ENCODE measurements at regions not wholly inside any gene's neighbourhood (a gene's known extent, or its start where the extent isn't known, plus 50 kb on each side); places are given as distances from the start of the nearest gene placed in this dataset.

DNA sequence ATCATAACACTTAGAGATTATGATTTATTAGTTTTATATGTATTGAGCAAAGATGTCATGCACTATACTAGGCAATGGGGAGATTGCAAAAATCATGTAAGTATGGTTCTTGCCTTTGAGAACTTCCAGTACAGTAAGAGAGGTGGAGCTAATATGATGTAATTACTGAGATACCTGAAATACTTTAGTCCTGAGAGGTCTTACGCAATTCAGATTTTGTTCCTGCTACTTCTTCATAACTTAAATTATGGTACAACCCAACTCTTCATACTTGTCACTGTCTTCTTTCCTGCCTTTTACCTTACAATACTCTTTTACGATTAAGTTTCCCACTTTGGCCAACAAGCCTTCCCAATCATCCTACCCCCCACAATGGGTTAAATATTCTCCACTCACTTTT, 564.2 kb upstream of the PITX2 start:
- no peak for DNase-seq

DNA sequence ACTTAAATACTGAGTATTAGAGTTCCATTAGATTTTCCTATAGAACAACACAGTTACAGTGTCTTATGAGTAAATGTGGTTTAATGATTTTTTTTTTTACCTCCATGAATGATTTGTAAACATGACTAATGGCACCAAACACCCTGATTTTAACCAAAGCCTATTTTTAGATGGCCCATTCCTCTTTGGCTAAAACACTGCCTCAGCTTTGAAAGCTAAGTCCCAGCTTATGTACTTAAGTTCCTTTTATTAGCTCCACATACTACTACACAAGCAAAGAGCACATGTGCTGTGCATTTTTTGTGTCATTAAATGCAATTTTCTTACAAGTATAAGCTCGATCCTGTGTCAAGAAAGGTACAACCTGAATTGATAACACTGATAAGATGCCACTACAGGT, 575.6 kb upstream of the PITX2 start:
- DNase-seq, result no peak

DNA sequence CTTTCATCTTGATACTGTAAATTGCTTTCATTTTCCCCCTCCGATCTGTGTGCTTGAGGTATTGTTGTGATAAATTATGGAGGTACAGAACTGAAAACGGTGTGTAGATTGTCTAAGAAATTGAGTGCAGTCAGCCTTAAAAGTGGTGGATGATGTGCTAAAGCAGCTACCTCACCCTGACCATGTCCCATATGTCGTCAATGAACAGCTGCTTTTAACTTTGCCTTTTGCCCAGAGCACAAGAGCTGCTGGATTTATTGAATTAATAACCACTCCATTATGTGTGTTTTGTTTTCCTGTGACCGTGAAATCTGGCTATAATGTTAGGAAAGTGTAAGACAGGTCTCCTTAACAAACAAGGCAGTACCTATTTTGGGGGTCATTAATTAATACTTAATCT, 581.9 kb upstream of the PITX2 start:
- DNase-seq, result no peak

DNA sequence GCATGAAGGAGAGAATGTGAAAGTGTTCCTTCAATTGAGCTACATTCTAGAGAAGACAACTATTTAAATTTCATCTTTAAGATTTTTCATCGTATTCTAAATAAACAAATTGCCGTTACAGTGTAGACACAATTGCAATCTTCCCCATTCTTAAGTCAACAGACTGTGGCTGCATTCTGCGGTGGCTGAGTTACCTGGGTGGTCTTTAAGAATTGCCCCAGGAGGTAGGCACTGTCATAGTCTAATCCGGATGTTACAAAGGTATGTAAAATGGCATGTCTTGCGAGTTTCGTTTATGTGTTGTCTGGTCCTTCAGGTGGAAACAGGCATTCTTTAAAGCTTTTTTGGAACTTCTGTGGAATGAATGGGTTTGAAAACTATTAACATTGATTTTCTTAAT, 586.1 kb upstream of the PITX2 start:
- DNase-seq, result no peak

DNA sequence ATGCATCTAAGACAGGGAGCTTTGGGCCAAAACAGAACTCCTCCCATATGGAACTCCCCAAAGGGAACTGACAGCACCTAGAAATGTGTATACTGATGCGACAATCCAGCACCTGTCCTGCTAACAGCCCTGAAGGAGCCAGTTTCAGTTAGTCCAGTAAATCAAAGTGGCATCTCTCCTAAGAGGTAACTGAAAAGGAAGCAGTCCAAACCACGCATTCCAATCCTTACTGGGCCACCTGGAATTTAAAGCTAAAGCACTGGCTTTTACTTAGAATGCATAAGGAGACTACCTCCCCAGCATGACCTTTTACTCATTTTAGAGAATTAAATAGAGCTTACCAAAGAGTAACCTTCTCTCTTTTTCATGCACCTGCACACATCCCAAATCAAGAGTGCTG, 586.8 kb upstream of the PITX2 start:
- no peak for DNase-seq

DNA sequence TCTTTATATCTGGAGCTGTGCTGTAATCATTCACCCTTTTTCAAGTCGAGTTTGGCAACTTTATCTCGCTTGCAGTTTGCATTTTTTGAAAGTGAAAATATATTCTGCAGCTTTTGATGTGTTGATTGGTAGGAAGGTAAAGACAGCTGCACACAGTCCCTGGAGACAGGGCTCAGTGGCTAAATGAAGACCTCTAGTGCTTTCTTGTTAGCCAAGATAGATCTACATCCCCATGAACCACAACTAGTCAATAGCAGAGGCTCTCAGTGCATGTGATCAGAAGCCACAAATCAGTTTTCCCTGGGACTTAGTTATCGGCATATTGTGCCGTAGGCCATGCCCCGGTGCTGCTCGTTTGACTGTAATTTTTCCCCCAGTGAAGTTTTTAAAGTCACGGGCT, 587.7 kb upstream of the PITX2 start:
- no peak for DNase-seq

DNA sequence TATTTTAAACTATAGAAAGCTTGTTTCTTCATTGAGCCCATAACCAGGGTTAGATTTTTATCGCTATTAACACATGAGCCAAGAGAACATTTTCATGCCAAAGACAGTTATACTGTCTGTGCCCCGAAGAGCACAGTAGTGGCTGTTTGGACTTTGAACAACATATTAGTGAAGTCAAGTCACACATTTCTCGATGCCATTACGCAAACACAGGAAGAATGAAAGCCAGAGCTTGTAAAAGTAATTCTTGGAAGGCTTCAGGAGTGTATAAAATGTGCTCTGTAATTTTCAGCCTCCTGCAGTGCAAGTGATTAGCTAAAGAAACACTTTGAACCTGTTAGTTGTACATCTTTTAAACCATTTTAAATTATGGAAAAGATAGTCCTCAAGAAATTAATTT, 590.7 kb upstream of the PITX2 start:
- DNase-seq, result no peak

DNA sequence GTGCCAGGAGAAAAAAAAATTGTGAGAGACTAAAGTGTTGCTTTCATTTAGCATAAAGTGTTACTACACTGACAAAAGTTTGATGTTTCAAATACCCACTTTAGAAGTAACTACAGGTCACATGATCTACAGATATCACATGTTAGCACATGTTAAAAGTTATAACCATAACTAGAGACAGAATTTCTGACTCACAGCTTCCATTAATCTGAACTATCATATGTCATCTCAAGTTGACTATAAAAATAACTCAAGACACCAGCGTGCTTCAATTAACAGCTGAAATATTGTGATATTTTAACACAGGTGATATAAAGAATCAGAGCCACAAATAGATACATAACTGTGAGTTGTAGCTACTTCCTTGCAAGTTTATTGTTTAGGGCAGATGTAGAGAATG, 591.5 kb upstream of the PITX2 start:
- no peak for DNase-seq

DNA sequence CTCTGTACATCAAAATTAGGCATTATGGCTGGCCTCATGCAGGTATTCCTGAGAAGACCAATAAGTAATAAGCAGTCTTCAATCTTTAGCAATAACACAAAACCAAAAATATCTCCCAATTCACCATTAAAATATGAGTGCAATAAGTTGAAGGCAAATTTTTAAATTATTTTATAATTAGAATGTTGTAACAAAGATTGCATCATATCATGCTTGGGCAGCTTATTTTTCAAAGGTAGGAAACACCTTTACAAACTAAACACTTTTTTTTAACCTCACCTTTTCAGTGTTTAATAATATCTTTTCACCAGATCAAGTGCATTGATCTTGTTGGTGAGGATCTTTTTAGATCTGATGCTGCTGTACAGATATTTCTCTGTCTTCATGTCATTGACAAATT, 592.9 kb upstream of the PITX2 start:
- DNase-seq, result no peak

DNA sequence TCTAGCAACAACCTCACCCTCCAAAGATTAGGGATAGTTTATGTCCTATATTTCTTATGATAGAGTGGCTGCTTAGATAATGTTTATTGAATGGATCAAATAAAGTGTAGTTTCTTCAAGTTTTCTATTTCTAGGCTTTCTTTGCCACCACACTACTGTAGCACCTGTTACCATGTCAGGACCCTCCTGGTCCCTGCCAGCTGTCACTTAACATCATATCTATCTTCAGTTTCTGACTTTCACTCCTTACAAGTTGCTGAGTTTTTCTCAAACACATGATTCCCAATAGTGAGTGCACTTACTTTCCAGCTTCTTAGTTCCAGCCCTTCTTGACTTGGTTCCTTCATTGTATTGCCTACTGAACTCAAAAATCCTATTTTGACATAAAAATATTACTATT, 593.9 kb upstream of the PITX2 start:
- DNase-seq, result no peak

DNA sequence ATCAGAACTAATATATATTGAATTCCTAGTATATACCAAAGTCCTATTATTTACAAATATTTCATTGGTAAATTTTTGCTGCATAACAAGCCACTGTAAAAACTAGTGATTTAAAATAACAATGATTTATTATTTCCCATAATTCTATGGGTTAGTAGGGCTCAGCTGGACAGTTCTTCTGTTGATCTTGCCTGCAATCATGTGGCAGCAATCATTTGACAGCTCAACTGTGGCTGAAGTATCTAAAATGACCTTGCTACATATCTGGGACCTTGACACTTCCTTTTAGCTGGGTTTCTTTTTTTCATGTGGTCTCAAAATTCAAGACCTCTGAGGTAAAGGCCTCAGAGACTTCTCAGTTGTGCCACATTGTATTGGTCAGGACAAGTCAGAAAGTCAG, 598.5 kb upstream of the PITX2 start:
- DNase-seq, result no peak

DNA sequence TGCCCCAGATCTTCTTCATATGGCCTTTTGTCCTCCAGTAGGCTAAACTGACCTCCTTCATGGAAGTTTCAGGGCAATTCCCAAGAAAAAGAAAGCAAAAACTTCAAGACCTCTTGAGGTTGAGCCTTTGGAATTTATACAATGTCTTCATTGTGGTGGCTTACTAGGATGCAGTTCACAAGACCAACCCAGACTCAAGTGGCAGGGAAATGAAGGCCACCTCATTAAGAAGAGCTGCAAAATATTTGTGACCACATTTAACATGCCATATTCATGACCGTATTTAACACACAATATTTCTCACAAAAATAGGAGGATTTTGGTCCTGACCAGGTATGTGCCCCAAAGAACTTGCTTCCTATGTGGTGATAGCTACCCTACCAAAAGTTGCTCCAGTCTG, 605.5 kb upstream of the PITX2 start:
- no peak for DNase-seq

DNA sequence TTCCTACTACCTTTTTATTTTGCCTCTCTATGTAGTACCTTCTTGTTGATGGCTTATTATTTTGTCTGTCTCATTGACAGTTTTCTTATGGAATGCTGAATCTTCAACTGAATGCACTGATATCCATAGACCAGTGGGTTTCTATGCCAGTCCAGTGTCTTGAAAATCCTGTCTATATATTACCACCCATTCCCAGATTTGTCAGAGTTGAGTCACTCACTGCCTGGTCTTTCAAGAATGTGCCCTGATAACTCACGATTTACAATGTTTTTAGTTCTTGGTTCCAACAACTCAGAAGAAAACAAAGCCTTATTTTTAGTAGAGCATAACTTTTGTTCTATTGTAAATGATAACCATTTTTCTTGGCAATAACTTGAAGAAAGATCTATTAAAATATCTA, 606.0 kb upstream of the PITX2 start:
- no peak for DNase-seq

DNA sequence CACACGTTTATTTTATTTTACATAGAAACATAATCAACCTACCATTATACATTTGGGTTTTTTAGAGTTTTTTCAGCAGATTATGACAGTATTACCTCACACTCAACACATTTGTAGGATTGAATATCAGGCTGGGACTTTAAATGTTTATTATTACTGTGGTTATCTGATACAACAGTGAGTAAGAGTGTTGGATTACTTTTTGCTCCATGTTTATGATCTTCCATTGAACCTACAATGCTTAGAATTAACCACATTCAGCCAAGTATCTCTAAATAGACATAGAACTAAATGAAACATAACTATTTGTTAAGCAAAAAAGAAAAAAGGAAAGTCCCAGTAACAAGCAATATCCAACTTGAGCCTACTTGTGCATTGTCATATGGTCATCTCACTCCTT, 607.4 kb upstream of the PITX2 start:
- DNase-seq, result no peak

DNA sequence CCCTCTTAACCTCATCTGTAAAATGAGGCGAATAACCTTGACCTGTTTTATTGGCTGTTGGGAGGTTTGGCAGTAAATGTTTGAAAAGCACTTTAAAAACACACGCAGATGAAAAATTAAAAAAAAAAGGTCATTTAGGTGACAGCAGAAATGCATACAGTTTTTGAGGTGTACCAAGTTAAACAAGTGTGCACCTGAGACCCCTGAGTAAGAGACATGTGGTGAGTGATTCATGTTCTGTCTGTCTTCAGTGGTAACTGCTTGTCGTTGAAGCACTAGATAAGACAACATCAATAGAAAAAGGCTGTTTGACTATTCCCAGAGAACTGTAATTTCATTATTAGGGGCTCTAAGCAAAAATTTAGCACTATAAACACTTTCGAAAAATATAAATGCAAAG, 608.4 kb upstream of the PITX2 start:
- no peak for DNase-seq

DNA sequence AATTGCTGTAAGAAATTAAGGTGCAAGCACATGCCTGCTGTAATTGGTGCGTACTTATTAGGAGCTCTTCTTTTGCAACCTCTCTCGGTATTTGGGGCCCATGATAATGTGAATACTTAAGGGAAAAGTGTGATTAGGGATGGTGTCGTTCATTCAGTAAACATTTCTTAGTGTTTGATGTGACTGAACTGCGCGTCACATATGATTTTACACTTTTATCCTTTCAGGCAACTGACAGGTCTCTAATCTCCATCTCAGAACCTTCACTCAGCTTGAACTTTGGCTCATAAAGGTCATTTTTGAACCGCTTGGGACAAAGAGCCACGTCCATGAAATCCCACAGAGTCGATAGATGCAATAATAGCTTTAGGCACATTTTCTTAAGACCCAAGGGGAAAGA, 612.1 kb upstream of the PITX2 start:
- DNase-seq, result no peak

DNA sequence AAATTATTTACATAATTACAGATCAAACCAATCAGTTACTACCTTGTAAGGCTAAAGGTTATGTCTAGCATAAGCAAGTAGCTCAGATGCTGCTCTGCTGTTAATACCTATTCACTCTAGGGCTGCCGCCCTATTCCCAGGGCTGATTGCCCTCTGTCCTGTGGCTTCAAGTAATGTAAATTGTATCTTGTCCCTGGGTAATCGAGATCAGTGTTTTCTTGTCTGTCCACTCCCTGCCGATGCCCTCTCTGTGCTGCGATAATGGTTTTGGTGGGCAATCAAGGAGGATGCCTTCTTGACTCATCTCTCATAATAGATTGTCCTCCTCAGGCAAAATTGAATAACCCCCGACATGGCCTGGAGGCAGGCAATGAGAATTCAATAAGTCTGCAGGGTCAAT, 641.0 kb upstream of the PITX2 start:
- DNase-seq, result no peak

DNA sequence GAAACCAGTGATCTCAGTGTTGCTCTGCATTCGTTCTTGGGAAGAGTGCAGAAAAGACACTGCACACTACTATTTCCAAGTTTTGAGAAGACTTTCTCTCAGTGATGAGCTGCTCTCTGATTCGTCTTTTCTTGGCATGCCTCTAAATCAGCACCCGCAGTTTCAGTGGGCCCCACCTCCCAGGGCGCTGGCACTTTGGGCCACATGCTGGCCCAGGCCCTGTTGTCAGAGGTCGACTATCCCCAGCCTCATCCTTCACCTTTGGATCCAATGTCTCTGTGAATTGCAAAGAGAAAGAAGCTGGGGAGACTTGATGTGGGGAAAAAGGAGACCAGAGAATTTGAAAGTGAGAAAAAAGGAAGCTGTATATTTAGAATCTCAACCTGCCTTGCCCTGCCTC, 644.1 kb upstream of the PITX2 start:
- no peak for DNase-seq

DNA sequence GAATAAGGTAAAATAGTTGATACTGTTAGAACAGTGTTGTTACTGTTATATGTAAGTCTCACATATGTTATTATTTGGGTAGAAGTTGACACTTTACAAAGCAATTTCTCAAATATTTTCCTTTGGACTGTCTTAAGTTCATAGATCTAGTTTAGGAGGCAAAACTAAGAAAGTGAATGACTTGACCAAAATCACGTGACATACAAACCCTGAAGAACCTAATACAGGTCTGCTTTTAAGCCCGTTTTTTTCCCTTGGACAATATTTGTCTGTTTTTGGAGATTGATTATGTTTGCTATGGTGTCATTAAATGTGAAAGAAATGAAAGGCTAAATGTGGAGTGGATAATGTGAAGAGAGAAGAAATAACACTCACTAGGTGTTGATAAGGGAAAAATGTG, 644.9 kb upstream of the PITX2 start:
- no peak for DNase-seq

DNA sequence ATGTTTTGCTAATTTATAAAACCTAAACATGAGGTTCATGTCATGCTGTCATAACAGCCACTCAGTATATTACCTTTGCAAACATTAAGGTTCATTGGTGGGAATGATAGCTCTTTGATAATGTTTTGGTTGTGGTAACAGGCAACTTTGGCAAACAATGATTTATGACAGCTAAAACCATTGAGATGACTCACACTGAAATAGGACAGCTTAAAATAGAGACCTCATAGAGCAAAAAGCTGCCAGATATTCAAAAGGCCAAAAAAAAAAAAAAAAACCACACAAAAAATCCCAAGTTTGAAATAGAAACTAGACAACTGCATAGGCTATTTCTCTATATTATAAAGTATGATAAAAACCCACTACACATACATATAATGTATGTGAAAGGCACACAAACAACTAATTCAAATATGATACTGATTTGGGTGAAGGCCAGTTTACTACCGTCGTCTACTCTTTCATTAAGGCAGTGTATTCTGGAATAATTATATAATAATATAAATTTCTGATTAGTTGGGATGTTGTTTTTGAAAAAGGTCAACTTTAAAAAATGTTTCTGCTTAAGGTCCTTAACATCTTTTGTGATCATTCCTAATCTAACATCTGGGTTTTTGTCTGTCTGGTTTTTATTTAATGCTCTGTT, 646.0 kb upstream of the PITX2 start:
- no peak for DNase-seq

DNA sequence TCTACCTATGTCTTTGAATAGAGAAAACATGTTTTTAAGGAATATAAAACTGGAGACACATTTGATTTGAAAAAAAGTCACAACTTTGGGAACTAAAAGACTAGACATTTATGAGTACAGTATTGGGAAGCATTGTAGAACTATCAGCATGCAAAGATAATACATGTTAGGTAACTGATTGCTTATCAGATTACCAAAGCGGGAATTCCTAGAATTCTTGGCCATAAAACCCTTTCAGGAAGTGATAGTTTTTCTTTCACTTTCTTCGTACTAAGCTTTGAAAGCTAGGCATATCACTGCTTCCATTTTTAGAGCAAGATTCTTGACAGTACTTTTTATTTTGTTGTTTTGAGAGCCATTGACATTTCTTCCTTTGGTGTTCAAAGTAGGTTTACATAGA, 646.6 kb upstream of the PITX2 start:
- no peak for DNase-seq

DNA sequence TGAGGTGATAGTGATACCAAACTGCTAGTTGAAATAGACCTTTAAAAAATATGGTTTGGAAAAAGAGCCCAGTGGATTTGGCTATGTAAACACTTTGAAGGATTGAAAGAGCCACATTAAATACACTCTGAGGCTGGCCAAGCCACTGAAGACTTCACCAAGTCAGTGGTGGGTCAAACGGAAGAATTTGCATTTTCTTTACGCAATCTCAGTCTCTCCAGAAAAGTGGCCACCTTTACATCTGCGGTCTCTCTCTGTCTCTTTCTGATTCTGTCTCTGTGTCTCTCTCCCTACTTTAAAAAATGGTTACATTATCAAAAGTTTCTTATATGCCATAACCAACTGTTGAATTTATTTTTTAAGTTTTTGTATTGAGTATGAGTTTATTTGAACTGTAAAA, 651.2 kb upstream of the PITX2 start:
- no peak for DNase-seq

DNA sequence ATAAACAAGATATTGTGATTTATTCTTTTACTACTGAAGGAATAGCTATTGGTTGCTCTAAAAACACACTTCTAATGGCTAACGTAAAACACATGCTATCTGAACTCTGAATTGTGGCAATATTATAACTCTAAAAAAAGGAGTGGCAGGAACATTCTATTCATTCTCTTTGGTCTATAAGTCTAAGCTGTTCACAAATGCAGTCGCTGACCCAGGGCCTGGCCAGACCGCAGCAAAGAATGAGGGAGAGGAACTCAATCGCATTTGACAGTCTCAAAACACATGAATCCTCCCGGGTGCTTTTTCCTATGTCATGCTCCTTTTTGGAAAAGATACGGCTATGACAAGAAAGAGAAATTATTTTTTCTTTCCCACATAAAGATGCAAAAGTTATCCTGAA, 651.6 kb upstream of the PITX2 start:
- DNase-seq, result no peak

DNA sequence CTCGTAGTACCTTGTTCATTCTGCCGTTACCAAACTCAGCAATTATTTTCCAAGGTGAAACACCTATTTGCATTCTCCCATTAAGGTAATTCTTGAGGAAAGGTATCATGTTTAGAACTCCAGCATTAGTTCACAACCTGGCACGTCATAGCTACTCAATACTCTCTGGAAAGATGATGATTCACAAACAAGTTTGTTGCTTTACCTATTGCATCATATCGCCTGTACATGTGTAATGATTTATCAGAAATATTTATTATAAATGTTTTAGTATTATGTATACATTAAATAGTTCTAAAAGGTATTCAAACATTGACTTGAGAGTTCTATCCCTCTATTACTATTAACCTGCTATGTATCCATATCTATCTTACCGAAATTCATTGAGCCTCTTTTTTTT, 658.3 kb upstream of the PITX2 start:
- no peak for DNase-seq

DNA sequence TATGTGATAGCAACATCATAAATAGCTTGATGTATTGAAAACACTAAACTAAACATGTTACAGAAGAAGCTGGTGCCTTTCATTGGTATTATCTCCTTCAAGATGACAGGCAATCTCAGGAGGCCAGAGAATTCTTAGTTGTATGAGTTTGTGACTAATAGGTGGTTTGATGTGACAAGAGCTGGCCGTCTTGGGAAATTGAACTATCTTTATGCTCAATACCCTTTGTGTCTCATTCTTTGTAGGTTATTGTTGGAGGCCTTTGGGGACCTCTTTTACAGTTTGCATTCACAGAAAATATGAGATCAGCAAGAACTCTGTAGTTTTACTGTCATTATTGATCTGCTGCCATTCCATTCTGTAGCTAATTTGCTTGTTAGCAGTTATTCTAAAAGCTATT, 659.2 kb upstream of the PITX2 start:
- no peak for DNase-seq

DNA sequence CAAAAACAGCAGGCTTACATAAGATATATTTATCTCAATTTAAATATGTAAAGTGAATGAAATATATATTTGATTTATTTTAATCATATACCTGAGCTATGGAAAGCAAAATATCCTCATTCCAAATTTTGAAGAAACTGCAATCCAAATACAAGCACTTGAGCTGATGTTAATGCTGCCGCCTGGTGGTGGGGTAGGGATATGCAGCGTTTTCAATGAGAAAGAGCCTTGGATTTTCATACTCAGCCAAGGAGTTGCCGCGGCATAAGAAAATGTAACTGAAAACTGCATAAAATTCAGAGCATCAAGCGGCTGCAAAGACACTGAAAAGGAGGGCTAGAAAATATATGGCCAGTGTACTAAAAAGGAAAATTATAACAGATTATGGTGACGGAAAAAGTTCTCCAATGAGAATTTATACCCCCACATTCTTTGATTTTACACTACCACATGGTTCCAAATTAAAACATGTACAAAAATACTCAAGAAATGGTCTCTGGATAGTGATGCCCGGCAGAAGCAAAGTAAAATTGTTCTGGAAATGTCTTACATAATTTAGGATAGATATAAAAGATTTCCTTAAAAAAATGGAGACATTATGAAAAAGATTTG, 660.3 kb upstream of the PITX2 start:
- no peak for DNase-seq
